A673 (cell line): ENCODE measurements at regions not wholly inside any gene's neighbourhood (a gene's known extent, or its start where the extent isn't known, plus 50 kb on each side); places are given as distances from the start of the nearest gene placed in this dataset.

Source experiments
- BruUV-seq: library from RNA; stranded (reverse); fragments of 400-500 nt; replicated peaks from 2 replicates; lab custom pipeline; 2021; lab: Mats Ljungman, UMichigan
- CTCF ChIA-PET: fragments of 300-600 bp; sonication (Branson Sonifier 250); formaldehyde crosslinking; loops from one replicate; lab custom pipeline; 2022; ENCODE audit warnings: antibody characterized with exemption; lab: Charles Lee
- POLR2A ChIA-PET: fragments of 300-600 bp; sonication (Branson Sonifier 250); formaldehyde crosslinking; loops from one replicate; lab custom pipeline; 2022; ENCODE audit warnings: antibody characterized with exemption; ENCODE audit not compliant: low non-redundant PET; lab: Charles Lee
- DNase-seq: peaks from one replicate; pipeline ENCODE4 v3.0.0-alpha.2; 2015; ENCODE audit warnings: low spot score
- H3K27ac ChIP-seq: fragments of 200-600 bp; sonication (generic); 2 replicates; pipeline ENCODE4 v1.5.1; 2016; ENCODE audit warnings: mixed run types, low read depth, mild to moderate bottlenecking, mixed read lengths, antibody characterized with exemption, low read length; ENCODE audit not compliant: poor library complexity, severe bottlenecking
- H3K27me3 ChIP-seq: fragments of 200-600 bp; sonication (generic); replicated peaks from 2 replicates; pipeline ENCODE4 v1.6.1; 2017; ENCODE audit warnings: mixed run types, low read depth, mild to moderate bottlenecking, mixed read lengths, antibody characterized with exemption, low read length; ENCODE audit not compliant: insufficient read depth, poor library complexity
- H3K36me3 ChIP-seq: fragments of 200-600 bp; sonication (generic); 2 replicates; pipeline ENCODE4 v1.6.1; 2016; ENCODE audit warnings: mixed run types, mild to moderate bottlenecking, mixed read lengths, antibody characterized with exemption, low read length; ENCODE audit not compliant: insufficient read depth, poor library complexity, severe bottlenecking
- H3K4me1 ChIP-seq: fragments of 200-600 bp; sonication (generic); 2 replicates; pipeline ENCODE4 v1.6.1; 2017; ENCODE audit warnings: mixed run types, mild to moderate bottlenecking, mixed read lengths, antibody characterized with exemption, low read length; ENCODE audit not compliant: insufficient read depth, poor library complexity, severe bottlenecking
- H3K4me3 ChIP-seq: fragments of 200-600 bp; sonication (generic); 2 replicates; pipeline ENCODE4 v1.5.1; 2016; ENCODE audit warnings: low read depth, mixed run types, mild to moderate bottlenecking, mixed read lengths, low read length; ENCODE audit not compliant: poor library complexity, severe bottlenecking
- H3K9me3 ChIP-seq: fragments of 200-600 bp; sonication (generic); 2 replicates; pipeline ENCODE4 v1.6.1; 2016; ENCODE audit warnings: mixed run types, low read depth, mild to moderate bottlenecking, mixed read lengths, antibody characterized with exemption, low read length; ENCODE audit not compliant: poor library complexity, severe bottlenecking
- CTCF ChIP-seq: fragments of 300-800, 200-600 bp; sonication (generic); conservative IDR thresholded peaks from 2 replicates; pipeline ENCODE4 v1.5.1; 2017; ENCODE audit warnings: low read depth, mild to moderate bottlenecking, antibody characterized with exemption, low read length, moderate library complexity, mixed read lengths
- EZH2 ChIP-seq: fragments of 200-600 bp; sonication (generic); IDR thresholded peaks from 2 replicates; pipeline ENCODE4 v1.6.1; 2017; ENCODE audit warnings: borderline replicate concordance, low read depth, mild to moderate bottlenecking, mixed read lengths, antibody characterized with exemption, low read length; ENCODE audit not compliant: poor library complexity, severe bottlenecking
- intact Hi-C: fragments of 100-400 bp; cut with micrococcal nuclease; formaldehyde crosslinking; loops from one replicate; pipeline ENCODE4 v1.10.0; 2022; ENCODE audit not compliant: unreplicated experiment

GRCh38 chr14:100660498-100660881 is 66.2 kb upstream of the DLK1 start:
- peaks cover 3% of the 10 kb centered on the region for H3K4me1 ChIP-seq
- H3K4me3 ChIP-seq = no peak overlapping the region
- no peaks in the 10 kb centered on the region for H3K36me3 ChIP-seq
- DNase-seq = no peak
- ChIA-PET CTCF (no interaction called here), POLR2A (no interaction called here)
- no peak overlapping the region for H3K27ac ChIP-seq
- H3K9me3 ChIP-seq = no peaks in the 10 kb centered on the region
- TF ChIP-seq EZH2 (no peak), CTCF (no peak)
- H3K27me3 ChIP-seq = no peaks in the 10 kb centered on the region
- intact Hi-C loops = no loop called here
- BruUV-seq = no TSS peak

GRCh38 chr14:100660882-100661635 is 65.6 kb upstream of the DLK1 start:
- no peaks in the 10 kb centered on the region for H3K9me3 ChIP-seq
- intact Hi-C loops = no loop called here
- no peaks in the 10 kb centered on the region for H3K27me3 ChIP-seq
- H3K36me3 ChIP-seq = no peaks in the 10 kb centered on the region
- CTCF ChIA-PET = interaction anchor here (0.6 kb wide), 2 partner anchors 311 to 468 kb away, joined by 3 read pairs; no protein-coding TSS in a partner anchor
- H3K4me1 ChIP-seq = no peaks in the 10 kb centered on the region
- peak; percentile 21 for DNase-seq
- BruUV-seq = no TSS peak
- H3K4me3 ChIP-seq = no peak overlapping the region
- POLR2A ChIA-PET = no interaction called here
- no peak for TF ChIP-seq CTCF
- no peak for TF ChIP-seq EZH2
- no peak overlapping the region for H3K27ac ChIP-seq

GRCh38 chr14:100662879-100663760 is 63.6 kb upstream of the DLK1 start:
- H3K36me3 ChIP-seq = no peaks in the 10 kb centered on the region
- H3K27me3 ChIP-seq = no peaks in the 10 kb centered on the region
- H3K4me1 ChIP-seq = no peaks in the 10 kb centered on the region
- DNase-seq = peak; percentile 78
- peak; percentile 95 for TF ChIP-seq CTCF
- TF ChIP-seq EZH2 = no peak
- BruUV-seq = no TSS peak
- CTCF ChIA-PET = no interaction called here
- no peaks in the 10 kb centered on the region for H3K9me3 ChIP-seq
- POLR2A ChIA-PET = no interaction called here
- H3K4me3 ChIP-seq = no peak overlapping the region
- intact Hi-C loops = no loop called here
- H3K27ac ChIP-seq = no peak overlapping the region
